GM06990 (cell line): ENCODE measurements at regions not wholly inside any gene's neighbourhood (a gene's known extent, or its start where the extent isn't known, plus 50 kb on each side); places are given as distances from the start of the nearest gene placed in this dataset.

Source experiments
- DNase-seq: peaks from one replicate; pipeline ENCODE4 v3.0.0-alpha.2; 2011; ENCODE audit not compliant: insufficient read length; ENCODE audit errors: extremely low read depth
- H3K27me3 ChIP-seq: replicated peaks from 2 replicates; pipeline ENCODE4 v1.6.0; 2011; ENCODE audit warnings: low read length; ENCODE audit not compliant: control insufficient read depth, insufficient read depth
- H3K36me3 ChIP-seq: 2 replicates; pipeline ENCODE4 v1.5.1; 2011; ENCODE audit warnings: low read length; ENCODE audit not compliant: control insufficient read depth, insufficient read depth
- H3K4me3 ChIP-seq: replicated peaks from 2 replicates; pipeline ENCODE4 v1.5.1; 2011; ENCODE audit warnings: low read depth, mild to moderate bottlenecking, control low read depth, low read length
- TF ChIP-seq, protein P1 (sequence below): IDR thresholded peaks from 2 replicates; pipeline ENCODE4 v1.5.1; 2011; ENCODE audit warnings: low read length, control low read depth, mild to moderate bottlenecking, inconsistent platforms; ENCODE audit not compliant: insufficient read depth, poor library complexity, severe bottlenecking

DNA sequence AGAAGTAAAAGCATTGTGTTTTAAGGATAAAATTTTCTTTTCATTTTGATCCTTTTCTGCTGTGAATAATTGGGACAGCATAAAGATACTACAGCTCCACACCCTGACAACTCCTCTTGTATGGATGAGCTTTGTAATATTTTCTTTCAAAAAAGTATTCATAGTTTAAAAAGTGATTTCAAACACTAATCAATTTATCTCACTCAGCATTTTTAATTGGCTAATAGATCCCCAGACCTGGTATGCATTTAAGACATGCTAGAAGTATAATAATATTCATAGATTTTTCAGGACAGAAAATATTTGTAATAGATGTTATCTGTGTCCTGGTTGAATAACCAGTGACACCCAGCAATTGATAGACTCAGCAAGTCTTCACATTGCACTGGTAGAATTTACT is 510.7 kb downstream of the RIT2 start:
- DNase-seq = no peak
- no peaks in the 10 kb centered on the region for H3K27me3 ChIP-seq
- TF ChIP-seq, protein P1, sequence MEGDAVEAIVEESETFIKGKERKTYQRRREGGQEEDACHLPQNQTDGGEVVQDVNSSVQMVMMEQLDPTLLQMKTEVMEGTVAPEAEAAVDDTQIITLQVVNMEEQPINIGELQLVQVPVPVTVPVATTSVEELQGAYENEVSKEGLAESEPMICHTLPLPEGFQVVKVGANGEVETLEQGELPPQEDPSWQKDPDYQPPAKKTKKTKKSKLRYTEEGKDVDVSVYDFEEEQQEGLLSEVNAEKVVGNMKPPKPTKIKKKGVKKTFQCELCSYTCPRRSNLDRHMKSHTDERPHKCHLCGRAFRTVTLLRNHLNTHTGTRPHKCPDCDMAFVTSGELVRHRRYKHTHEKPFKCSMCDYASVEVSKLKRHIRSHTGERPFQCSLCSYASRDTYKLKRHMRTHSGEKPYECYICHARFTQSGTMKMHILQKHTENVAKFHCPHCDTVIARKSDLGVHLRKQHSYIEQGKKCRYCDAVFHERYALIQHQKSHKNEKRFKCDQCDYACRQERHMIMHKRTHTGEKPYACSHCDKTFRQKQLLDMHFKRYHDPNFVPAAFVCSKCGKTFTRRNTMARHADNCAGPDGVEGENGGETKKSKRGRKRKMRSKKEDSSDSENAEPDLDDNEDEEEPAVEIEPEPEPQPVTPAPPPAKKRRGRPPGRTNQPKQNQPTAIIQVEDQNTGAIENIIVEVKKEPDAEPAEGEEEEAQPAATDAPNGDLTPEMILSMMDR = no peak
- no peak overlapping the region for H3K4me3 ChIP-seq
- no peaks in the 10 kb centered on the region for H3K36me3 ChIP-seq

DNA sequence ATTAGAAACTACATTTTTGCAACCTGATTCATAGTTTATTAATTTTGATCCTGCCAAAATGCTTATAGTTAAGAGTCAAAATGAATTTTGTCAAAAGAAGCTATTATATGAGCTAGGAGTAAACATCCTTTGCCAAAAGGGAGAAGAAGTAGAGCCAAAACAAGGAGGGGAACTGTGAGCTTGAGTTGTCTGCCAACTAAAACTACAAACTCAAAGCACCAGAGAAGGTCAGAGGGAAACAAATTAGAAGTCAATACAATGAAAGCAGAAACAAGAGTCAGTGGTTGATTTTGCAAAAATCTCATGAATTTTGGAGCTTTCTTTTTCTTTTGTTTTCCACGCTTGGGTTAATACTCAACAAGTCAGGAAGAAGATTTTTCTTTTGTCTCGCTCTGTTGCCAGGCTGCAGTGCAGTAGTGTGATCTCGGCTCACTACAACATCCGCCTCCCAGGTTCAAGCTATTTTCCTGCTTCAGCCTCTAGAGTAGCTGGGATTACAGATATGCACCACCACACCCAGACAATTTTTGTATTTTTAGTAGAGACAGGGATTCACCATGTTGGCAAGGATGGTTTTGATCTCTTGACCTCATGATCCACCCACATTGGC is 508.5 kb downstream of the RIT2 start:
- TF ChIP-seq, protein P1 = no peak
- no peak overlapping the region for H3K4me3 ChIP-seq
- no peaks in the 10 kb centered on the region for H3K27me3 ChIP-seq
- DNase-seq = no peak
- no peaks in the 10 kb centered on the region for H3K36me3 ChIP-seq

DNA sequence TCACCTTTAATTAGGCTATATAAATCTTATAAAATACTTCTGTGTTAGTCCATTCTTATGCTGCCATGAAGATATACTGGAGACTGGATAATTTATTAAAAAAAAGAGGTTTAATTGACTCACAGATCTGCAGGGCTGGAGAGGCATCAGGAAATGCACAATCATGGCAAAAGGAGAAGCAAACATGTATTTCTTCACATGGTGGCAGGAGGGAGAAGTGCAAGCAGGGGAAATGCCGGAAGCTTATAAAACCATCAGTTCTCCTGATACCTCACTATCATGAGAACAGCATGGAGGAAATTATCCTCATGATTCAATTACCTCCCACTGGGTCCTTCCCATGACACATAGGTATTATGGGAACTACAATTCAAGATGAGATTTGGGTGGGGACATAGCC is 504.4 kb downstream of the RIT2 start:
- Histone ChIP-seq H3K36me3 (no peaks in the 10 kb centered on the region), H3K27me3 (no peaks in the 10 kb centered on the region), H3K4me3 (no peak overlapping the region)
- no peak for DNase-seq
- TF ChIP-seq, protein P1 = no peak

DNA sequence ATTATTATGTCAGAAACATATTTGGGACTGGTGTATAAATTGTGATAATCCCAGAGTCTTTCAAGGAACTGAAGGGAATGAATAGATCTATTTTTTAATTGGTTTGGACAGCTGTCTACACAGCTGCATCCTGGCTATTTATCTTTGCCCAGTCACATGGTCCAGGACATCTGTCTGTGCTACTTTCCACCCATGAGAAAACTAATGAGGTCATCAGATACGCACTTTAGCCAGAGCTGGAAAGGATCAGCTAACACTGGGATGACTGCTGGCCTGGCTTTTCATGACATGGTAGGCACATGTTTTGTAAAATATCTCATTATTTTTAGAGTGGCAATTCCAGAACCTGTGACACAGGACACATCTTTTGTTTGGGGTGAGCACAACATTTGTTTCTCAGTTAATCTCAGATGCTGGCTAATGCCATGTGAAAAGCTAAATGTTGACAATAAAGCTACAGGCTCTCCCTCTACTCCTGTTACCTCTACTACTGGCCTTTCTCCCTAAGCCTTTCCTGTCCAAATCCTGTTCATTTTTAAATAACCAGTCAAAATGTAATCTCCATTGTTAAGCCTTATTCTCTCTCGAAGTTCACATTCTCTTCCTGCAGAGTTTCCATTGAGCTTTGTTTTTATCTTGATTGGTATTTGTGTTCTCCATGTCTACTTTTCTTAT is 500.7 kb downstream of the RIT2 start:
- no peaks in the 10 kb centered on the region for H3K27me3 ChIP-seq
- TF ChIP-seq, protein P1 = no peak

GRCh38 chr18:42617221-42617620 is 498.3 kb downstream of the RIT2 start:
- H3K27me3 ChIP-seq = no peaks in the 10 kb centered on the region
- no peak overlapping the region for H3K4me3 ChIP-seq
- no peak for DNase-seq
- TF ChIP-seq, protein P1 = no peak
- no peaks in the 10 kb centered on the region for H3K36me3 ChIP-seq

More for the DNA sequence above, 500.7 kb downstream of the RIT2 start:
- no peak overlapping the region for H3K4me3 ChIP-seq
- H3K36me3 ChIP-seq = no peaks in the 10 kb centered on the region
- no peak for DNase-seq
